PC-3 (cell line): ENCODE measurements at regions not wholly inside any gene's neighbourhood (a gene's known extent, or its start where the extent isn't known, plus 50 kb on each side); places are given as distances from the start of the nearest gene placed in this dataset.

Source experiments
- CTCF ChIP-seq: fragments of 300-600 bp; sonication (generic); conservative IDR thresholded peaks from 2 replicates; pipeline ENCODE4 v1.5.1; 2017; ENCODE audit warnings: antibody characterized with exemption, low read depth, mild to moderate bottlenecking, low read length
- EZH2 ChIP-seq: fragments of 300-600 bp; sonication (generic); IDR thresholded peaks from one replicate; pipeline ENCODE4 v1.6.1; 2017; ENCODE audit warnings: antibody characterized with exemption, mild to moderate bottlenecking, low read length; ENCODE audit not compliant: unreplicated experiment

GRCh38 chr12:17077594-17077993, 471.6 kb upstream of the LMO3 start:
- TF ChIP-seq CTCF, result no peak
- no peak for TF ChIP-seq EZH2
